Calu3 (cell line): ENCODE measurements at regions not wholly inside any gene's neighbourhood (a gene's known extent, or its start where the extent isn't known, plus 50 kb on each side); places are given as distances from the start of the nearest gene placed in this dataset.
A peak's percentile ranks its signal among the peaks of the same experiment; 100 is the strongest.

Experiments used
- BruUV-seq: library from RNA; stranded (reverse); fragments of 400-500 nt; replicated peaks from 2 replicates; lab custom pipeline; 2021; lab: Mats Ljungman, UMichigan
- CTCF ChIA-PET: fragments of 300-600 bp; sonication (Branson Sonifier 250); formaldehyde crosslinking; loops from one replicate; lab custom pipeline; 2022; ENCODE audit warnings: antibody characterized with exemption; lab: Charles Lee
- DNase-seq: peaks from one replicate; pipeline ENCODE4 v3.0.0; 2022
- H3K27ac Mint-ChIP-seq: one replicate; pipeline ENCODE4 v1.8.0; 2022; ENCODE audit warnings: mixed read lengths; ENCODE audit not compliant: unreplicated experiment
- H3K27me3 Mint-ChIP-seq: one replicate; pipeline ENCODE4 v1.8.0; 2022; ENCODE audit warnings: mixed read lengths; ENCODE audit not compliant: unreplicated experiment
- H3K36me3 Mint-ChIP-seq: one replicate; pipeline ENCODE4 v1.8.0; 2022; ENCODE audit warnings: mild to moderate bottlenecking, moderate library complexity, mixed read lengths; ENCODE audit not compliant: insufficient read depth, unreplicated experiment
- H3K4me1 Mint-ChIP-seq: one replicate; pipeline ENCODE4 v1.8.0; 2022; ENCODE audit warnings: mild to moderate bottlenecking, low read depth, mixed read lengths; ENCODE audit not compliant: unreplicated experiment
- H3K4me3 Mint-ChIP-seq: one replicate; pipeline ENCODE4 v1.8.0; 2022; ENCODE audit warnings: mild to moderate bottlenecking, low read depth, moderate library complexity, mixed read lengths; ENCODE audit not compliant: unreplicated experiment
- H3K9me3 Mint-ChIP-seq: one replicate; pipeline ENCODE4 v1.8.0; 2022; ENCODE audit warnings: low read depth, mixed read lengths; ENCODE audit not compliant: unreplicated experiment
- CTCF ChIP-seq: fragments of 200-600 bp; IDR thresholded peaks from one replicate; pipeline ENCODE4 v1.8.0; 2022; ENCODE audit warnings: antibody characterized with exemption; ENCODE audit not compliant: unreplicated experiment
- intact Hi-C: fragments of 100-400 bp; cut with micrococcal nuclease; formaldehyde crosslinking; loops from one replicate; pipeline ENCODE4 v1.10.0; 2022; ENCODE audit not compliant: unreplicated experiment

- H3K9me3 Mint-ChIP-seq: no peaks in the 10 kb centered on the region
- H3K27ac Mint-ChIP-seq: no peak overlapping the region
- no peaks in the 10 kb centered on the region for H3K4me1 Mint-ChIP-seq
- no peaks in the 10 kb centered on the region for H3K27me3 Mint-ChIP-seq
- CTCF ChIA-PET: no interaction called here
- no peaks in the 10 kb centered on the region for H3K36me3 Mint-ChIP-seq
- BruUV-seq: no TSS peak
- intact Hi-C loops: loop anchor here (10.0 kb wide), 1 partner anchor 902 kb away; the partner anchor contains the start of gene FAT4
- H3K4me3 Mint-ChIP-seq: no peak overlapping the region
- no peak for DNase-seq
- TF ChIP-seq CTCF: no peak
Measured at GRCh38 chr4:126216611-126217010, 901.9 kb downstream of the FAT4 start.

- CTCF ChIA-PET: no interaction called here
- no peaks in the 10 kb centered on the region for H3K9me3 Mint-ChIP-seq
- peak overlapping the region; percentile 50 for H3K27ac Mint-ChIP-seq
- no peaks in the 10 kb centered on the region for H3K4me1 Mint-ChIP-seq
- H3K36me3 Mint-ChIP-seq: no peaks in the 10 kb centered on the region
- no peaks in the 10 kb centered on the region for H3K27me3 Mint-ChIP-seq
- intact Hi-C loops: no loop called here
- no peak overlapping the region for H3K4me3 Mint-ChIP-seq
- DNase-seq: no peak
- BruUV-seq: no TSS peak
- TF ChIP-seq CTCF: no peak
Measured at GRCh38 chr4:126221282-126221681, 906.5 kb downstream of the FAT4 start.

- Mint-ChIP-seq H3K9me3 (no peaks in the 10 kb centered on the region), H3K27ac (peak overlapping the region; percentile 50), H3K27me3 (no peaks in the 10 kb centered on the region), H3K4me3 (no peak overlapping the region), H3K4me1 (no peaks in the 10 kb centered on the region), H3K36me3 (no peaks in the 10 kb centered on the region)
- DNase-seq: no peak
- TF ChIP-seq CTCF: no peak
- CTCF ChIA-PET: no interaction called here
- intact Hi-C loops: no loop called here
- no TSS peak for BruUV-seq
Measured at GRCh38 chr4:126221717-126222340, 907.1 kb downstream of the FAT4 start.

- Mint-ChIP-seq H3K9me3 (no peaks in the 10 kb centered on the region), H3K27me3 (no peaks in the 10 kb centered on the region), H3K4me3 (no peak overlapping the region), H3K36me3 (no peaks in the 10 kb centered on the region), H3K27ac (no peak overlapping the region), H3K4me1 (no peaks in the 10 kb centered on the region)
- DNase-seq: no peak
- BruUV-seq: no TSS peak
- CTCF ChIA-PET: no interaction called here
- intact Hi-C loops: no loop called here
- no peak for TF ChIP-seq CTCF
Measured at GRCh38 chr4:126223784-126224407, 909.1 kb downstream of the FAT4 start.
